HG02884 (cell line): ENCODE measurements at regions not wholly inside any gene's neighbourhood (a gene's known extent, or its start where the extent isn't known, plus 50 kb on each side); places are given as distances from the start of the nearest gene placed in this dataset.
A peak's percentile ranks its signal among the peaks of the same experiment; 100 is the strongest.
"Not testable (repeated sequence)": the region's sequence is repeated elsewhere in the genome, so short reads cannot be mapped to it uniquely, and the experiment has no call there.

Experiments
- ATAC-seq: cut with Tn5 transposase; IDR thresholded peaks from one replicate; pipeline ENCODE4 v1.9.1; 2021; ENCODE audit warnings: mild to moderate bottlenecking, moderate library complexity; ENCODE audit not compliant: unreplicated experiment

GRCh38 chr6:63440057-63440456 lies 120.3 kb upstream of the LGSN start:
- ATAC-seq = peak; percentile 54

- ATAC-seq = no peak
Measured at GRCh38 chr6:63440594-63440993, 120.8 kb upstream of the LGSN start.

GRCh38 chr6:63441266-63441956 lies 121.6 kb upstream of the LGSN start:
- ATAC-seq = peak; percentile 82

GRCh38 chr6:63442870-63443269 lies 123.1 kb upstream of the LGSN start:
- no peak for ATAC-seq

GRCh38 chr6:63444768-63445167 lies 125.0 kb upstream of the LGSN start:
- ATAC-seq = no peak

- no peak for ATAC-seq
Measured at GRCh38 chr6:63446405-63446804, 125.9 kb upstream of the LOC128125822 start.

GRCh38 chr6:63447134-63447533 lies 125.1 kb upstream of the LOC128125822 start:
- ATAC-seq = no peak

GRCh38 chr6:63448229-63448628 lies 124.1 kb upstream of the LOC128125822 start:
- ATAC-seq = no peak

GRCh38 chr6:63449714-63450113 lies 122.6 kb upstream of the LOC128125822 start:
- ATAC-seq = no peak

- no peak for ATAC-seq
Measured at GRCh38 chr6:63451238-63451637, 121.0 kb upstream of the LOC128125822 start.

- no peak for ATAC-seq
Measured at GRCh38 chr6:63452125-63452524, 120.2 kb upstream of the LOC128125822 start.

- no peak for ATAC-seq
Measured at GRCh38 chr6:63456734-63457133, 115.5 kb upstream of the LOC128125822 start.

GRCh38 chr6:63458480-63459115 lies 113.7 kb upstream of the LOC128125822 start:
- ATAC-seq = no peak

- no peak for ATAC-seq
Measured at GRCh38 chr6:63459814-63460213, 112.5 kb upstream of the LOC128125822 start.

GRCh38 chr6:63460971-63461370 lies 111.3 kb upstream of the LOC128125822 start:
- ATAC-seq = no peak

- no peak for ATAC-seq
Measured at GRCh38 chr6:63464060-63464459, 108.2 kb upstream of the LOC128125822 start.

GRCh38 chr6:63465750-63466149 lies 106.5 kb upstream of the LOC128125822 start:
- ATAC-seq = no peak

- no peak for ATAC-seq
Measured at GRCh38 chr6:63466242-63466733, 106.0 kb upstream of the LOC128125822 start.

GRCh38 chr6:63467247-63467954 lies 104.9 kb upstream of the LOC128125822 start:
- ATAC-seq = no peak

- ATAC-seq = not testable (repeated sequence)
Measured at GRCh38 chr6:63471145-63471544, 101.1 kb upstream of the LOC128125822 start.

- ATAC-seq = no peak
Measured at GRCh38 chr6:63471654-63472053, 100.6 kb upstream of the LOC128125822 start.

- no peak for ATAC-seq
Measured at GRCh38 chr6:63475707-63476106, 96.6 kb upstream of the LOC128125822 start.
